Caco-2 (cell line): ENCODE measurements at regions not wholly inside any gene's neighbourhood (a gene's known extent, or its start where the extent isn't known, plus 50 kb on each side); places are given as distances from the start of the nearest gene placed in this dataset.

Experiments used
- BruUV-seq: library from RNA; stranded (reverse); fragments of 400-500 nt; replicated peaks from 2 replicates; lab custom pipeline; 2021; lab: Mats Ljungman, UMichigan
- CTCF ChIA-PET: fragments of 300-600 bp; sonication (Branson Sonifier 250); formaldehyde crosslinking; loops from one replicate; lab custom pipeline; 2022; ENCODE audit warnings: antibody characterized with exemption; lab: Charles Lee
- POLR2A ChIA-PET: fragments of 300-600 bp; sonication (Branson Sonifier 250); formaldehyde crosslinking; loops from one replicate; lab custom pipeline; 2022; ENCODE audit warnings: antibody characterized with exemption; lab: Charles Lee
- DNase-seq, 2 experiments: peaks; one replicate each; pipeline versions ENCODE4 v3.0.0 to v3.0.0-alpha.2; 2020 to 2022
- H3K27me3 ChIP-seq: replicated peaks from 2 replicates; pipeline ENCODE4 v1.6.0; 2011; ENCODE audit warnings: low read length; ENCODE audit not compliant: control insufficient read depth, insufficient read depth
- H3K36me3 ChIP-seq: 2 replicates; pipeline ENCODE4 v1.5.1; 2011; ENCODE audit warnings: low read length; ENCODE audit not compliant: control insufficient read depth, insufficient read depth
- H3K4me1 ChIP-seq: fragments of 250-450 bp; sonication (Bioruptor Pico); 2 replicates; pipeline ENCODE4 v1.5.1; 2020; ENCODE audit warnings: mild to moderate bottlenecking
- H3K4me3 ChIP-seq: 2 replicates; pipeline ENCODE4 v1.5.1; 2011; ENCODE audit warnings: low read depth, mild to moderate bottlenecking, control low read depth, low read length
- H3K9me3 ChIP-seq: fragments of 250-450 bp; sonication (Bioruptor Pico); 2 replicates; pipeline ENCODE4 v1.5.1; 2020; ENCODE audit warnings: mild to moderate bottlenecking, moderate library complexity
- H3K27ac Mint-ChIP-seq: one replicate; pipeline ENCODE4 v1.8.0; 2022; ENCODE audit warnings: mixed read lengths; ENCODE audit not compliant: unreplicated experiment
- H3K27me3 Mint-ChIP-seq: one replicate; pipeline ENCODE4 v1.8.0; 2022; ENCODE audit warnings: mixed read lengths; ENCODE audit not compliant: insufficient read depth, unreplicated experiment
- H3K36me3 Mint-ChIP-seq: one replicate; pipeline ENCODE4 v1.8.0; 2022; ENCODE audit warnings: mild to moderate bottlenecking, mixed read lengths; ENCODE audit not compliant: insufficient read depth, unreplicated experiment
- H3K4me1 Mint-ChIP-seq: one replicate; pipeline ENCODE4 v1.8.0; 2022; ENCODE audit warnings: low read depth, mixed read lengths; ENCODE audit not compliant: unreplicated experiment
- H3K4me3 Mint-ChIP-seq: one replicate; pipeline ENCODE4 v1.8.0; 2022; ENCODE audit warnings: mild to moderate bottlenecking, moderate library complexity, mixed read lengths; ENCODE audit not compliant: unreplicated experiment
- H3K9me3 Mint-ChIP-seq: one replicate; pipeline ENCODE4 v1.8.0; 2022; ENCODE audit warnings: mixed read lengths; ENCODE audit not compliant: unreplicated experiment
- CTCF ChIP-seq, 2 experiments: fragments of 200-600 bp in 1 of 2; IDR thresholded peaks; 1 replicate in 1 of 2; 2 replicates in 1 of 2; pipeline versions ENCODE4 v1.5.1 to v1.8.0; 2011 to 2022; ENCODE audit warnings: antibody characterized with exemption in 1 of 2, control low read depth in 1 of 2, inconsistent platforms in 1 of 2, low read depth in 1 of 2, low read length in 1 of 2, mild to moderate bottlenecking in 1 of 2, moderate library complexity in 1 of 2; ENCODE audit not compliant: insufficient read depth in 1 of 2, severe bottlenecking in 1 of 2, unreplicated experiment in 1 of 2
- intact Hi-C: fragments of 100-400 bp; cut with micrococcal nuclease; formaldehyde crosslinking; loops from one replicate; pipeline ENCODE4 v1.10.0; 2022; ENCODE audit not compliant: unreplicated experiment

- ChIA-PET POLR2A (no interaction called here), CTCF (no interaction called here)
- Mint-ChIP-seq H3K4me3 (no peak overlapping the region), H3K27me3 (no peaks in the 10 kb centered on the region), H3K27ac (no peak overlapping the region), H3K36me3 (no peaks in the 10 kb centered on the region), H3K9me3 (no peaks in the 10 kb centered on the region), H3K4me1 (no peaks in the 10 kb centered on the region)
- no peak for TF ChIP-seq CTCF (IDR thresholded peaks at IDR 0.05; ENCODE audit: insufficient read depth in 1 of 2, low read depth in 1 of 2, low read length in 1 of 2, severe bottlenecking in 1 of 2, unreplicated experiment in 1 of 2)
- Histone ChIP-seq H3K9me3 (no peaks in the 10 kb centered on the region), H3K4me3 (no peak overlapping the region), H3K4me1 (no peaks in the 10 kb centered on the region), H3K36me3 (no peaks in the 10 kb centered on the region), H3K27me3 (no peaks in the 10 kb centered on the region)
- BruUV-seq: no TSS peak
- intact Hi-C loops: no loop called here
- DNase-seq: no peak
Measured at GRCh38 chr6:104541411-104541810, 318.3 kb downstream of the HACE1 start.

- no peaks in the 10 kb centered on the region for H3K4me1 ChIP-seq
- no peak for TF ChIP-seq CTCF (IDR thresholded peaks at IDR 0.05; ENCODE audit: insufficient read depth in 1 of 2, low read depth in 1 of 2, low read length in 1 of 2, severe bottlenecking in 1 of 2, unreplicated experiment in 1 of 2)
- Mint-ChIP-seq H3K27me3 (no peaks in the 10 kb centered on the region), H3K4me3 (no peak overlapping the region), H3K27ac (no peak overlapping the region), H3K9me3 (no peaks in the 10 kb centered on the region), H3K4me1 (no peaks in the 10 kb centered on the region), H3K36me3 (no peaks in the 10 kb centered on the region)
- H3K4me3 ChIP-seq: no peak overlapping the region
- no peaks in the 10 kb centered on the region for H3K27me3 ChIP-seq
- ChIA-PET POLR2A (no interaction called here), CTCF (no interaction called here)
- H3K9me3 ChIP-seq: no peaks in the 10 kb centered on the region
- no peaks in the 10 kb centered on the region for H3K36me3 ChIP-seq
- DNase-seq: no peak
- no TSS peak for BruUV-seq
- intact Hi-C loops: no loop called here
Measured at GRCh38 chr6:104540743-104541142, 319.0 kb downstream of the HACE1 start.

- H3K9me3 ChIP-seq: no peaks in the 10 kb centered on the region
- no peak for DNase-seq
- Mint-ChIP-seq H3K27me3 (no peaks in the 10 kb centered on the region), H3K9me3 (no peaks in the 10 kb centered on the region), H3K27ac (no peak overlapping the region), H3K36me3 (no peaks in the 10 kb centered on the region), H3K4me1 (no peaks in the 10 kb centered on the region), H3K4me3 (no peak overlapping the region)
- no peaks in the 10 kb centered on the region for H3K36me3 ChIP-seq
- no peak overlapping the region for H3K4me3 ChIP-seq
- intact Hi-C loops: no loop called here
- no TSS peak for BruUV-seq
- H3K27me3 ChIP-seq: no peaks in the 10 kb centered on the region
- CTCF ChIA-PET: interaction anchor here (1.2 kb wide), 1 partner anchor 13 kb away, joined by 4 read pairs; no protein-coding TSS in a partner anchor
- POLR2A ChIA-PET: no interaction called here
- H3K4me1 ChIP-seq: no peaks in the 10 kb centered on the region
- no peak for TF ChIP-seq CTCF (IDR thresholded peaks at IDR 0.05; ENCODE audit: insufficient read depth in 1 of 2, low read depth in 1 of 2, low read length in 1 of 2, severe bottlenecking in 1 of 2, unreplicated experiment in 1 of 2)
Measured at GRCh38 chr6:104539173-104539572, 320.5 kb downstream of the HACE1 start.
